ENCODE measurements at regions not wholly inside any gene's neighbourhood (a gene's known extent, or its start where the extent isn't known, plus 50 kb on each side); places are given as distances from the start of the nearest gene placed in this dataset.

GRCh38 chr10:36612436-36612835 lies 513.0 kb upstream of the ANKRD30A start:
- TF ChIP-seq CTCF (IDR thresholded peaks at IDR 0.05) (no peak), POLR2A (IDR thresholded peaks at IDR 0.05) (no peak)

Measured in lower leg skin (tissue), 3 donors.